Ishikawa (cell line): ENCODE measurements at regions not wholly inside any gene's neighbourhood (a gene's known extent, or its start where the extent isn't known, plus 50 kb on each side); places are given as distances from the start of the nearest gene placed in this dataset.

Source experiments
- CEBPB ChIP-seq: IDR thresholded peaks from 2 replicates; pipeline ENCODE4 v1.6.1; 2012
- EP300 ChIP-seq: IDR thresholded peaks from 2 replicates; pipeline ENCODE4 v1.6.1; 2012; ENCODE audit warnings: borderline replicate concordance
- REST ChIP-seq: IDR thresholded peaks from 2 replicates; pipeline ENCODE4 v1.6.1; 2012; ENCODE audit warnings: low read depth, mild to moderate bottlenecking

- TF ChIP-seq REST (no peak), EP300 (no peak), CEBPB (no peak)
These were observed 730.3 kb downstream of the PTPRU start for GRCh38 chr1:29966526-29967045.
